ENCODE measurements at regions not wholly inside any gene's neighbourhood (a gene's known extent, or its start where the extent isn't known, plus 50 kb on each side); places are given as distances from the start of the nearest gene placed in this dataset.

- no peak for TF ChIP-seq CTCF (conservative IDR thresholded peaks at IDR 0.05)
- no peak for TF ChIP-seq ZFX (IDR thresholded peaks at IDR 0.05)
Measured at GRCh38 chr11:62022211-62022610, 54.8 kb upstream of the FTH1 start.

Measured in C4-2B (cell line).